Endothelial cell of umbilical vein (primary cell): ENCODE measurements at regions not wholly inside any gene's neighbourhood (a gene's known extent, or its start where the extent isn't known, plus 50 kb on each side); places are given as distances from the start of the nearest gene placed in this dataset.

Experiments
- CTCF ChIP-seq, 2 donors: IDR thresholded peaks; 1 replicate in 1 of 2; 2 replicates in 1 of 2; pipeline ENCODE4 v1.5.1; 2011; ENCODE audit warnings: low read length in 2 of 2, mild to moderate bottlenecking in 2 of 2, moderate library complexity in 2 of 2, control low read depth in 1 of 2, inconsistent platforms in 1 of 2, low read depth in 1 of 2; ENCODE audit not compliant: insufficient read depth in 1 of 2; ENCODE audit errors: extremely low read depth in 1 of 2
- EZH2 ChIP-seq: IDR thresholded peaks from 2 replicates; pipeline ENCODE4 v1.6.1; 2012; ENCODE audit warnings: borderline replicate concordance, low read depth, mild to moderate bottlenecking, moderate library complexity, low read length, inconsistent platforms; ENCODE audit not compliant: severe bottlenecking
- FOS ChIP-seq: IDR thresholded peaks from 2 replicates; pipeline ENCODE4 v1.6.1; 2011; ENCODE audit warnings: mild to moderate bottlenecking, low read length, moderate library complexity, borderline replicate concordance; ENCODE audit not compliant: insufficient read depth
- GATA2 ChIP-seq: IDR thresholded peaks from 2 replicates; pipeline ENCODE4 v1.7.0; 2011; ENCODE audit warnings: low read depth, mild to moderate bottlenecking, moderate library complexity, mixed read lengths, low read length; ENCODE audit not compliant: insufficient read length, insufficient read depth
- JUN ChIP-seq: IDR thresholded peaks from 2 replicates; pipeline ENCODE4 v1.6.1; 2011; ENCODE audit warnings: borderline replicate concordance, low read depth; ENCODE audit not compliant: insufficient read length, insufficient read depth
- MAX ChIP-seq: IDR thresholded peaks from 2 replicates; pipeline ENCODE4 v1.6.1; 2011; ENCODE audit not compliant: insufficient read depth, insufficient read length
- MYC ChIP-seq: IDR thresholded peaks from one replicate; pipeline ENCODE4 v1.6.1; 2011; ENCODE audit warnings: mild to moderate bottlenecking, low read depth, low read length
- POLR2A ChIP-seq: IDR thresholded peaks from 2 replicates; pipeline ENCODE4 v1.6.1; 2012; ENCODE audit warnings: low read depth, mild to moderate bottlenecking, control low read depth, low read length
- POLR2AphosphoS5 ChIP-seq: IDR thresholded peaks from 2 replicates; pipeline ENCODE4 v1.6.1; 2012; ENCODE audit warnings: low read depth, mild to moderate bottlenecking, control low read depth, low read length, moderate library complexity; ENCODE audit not compliant: insufficient read depth

GRCh38 chr2:58767828-58768714 lies 526.9 kb upstream of the FANCL start:
- TF ChIP-seq CTCF (IDR thresholded peaks at IDR 0.05; ENCODE audit: extremely low read depth in 1 of 2, insufficient read depth in 1 of 2, low read depth in 1 of 2, low read length in 2 of 2) (no peak), POLR2A (no peak), EZH2 (no peak), POLR2AphosphoS5 (no peak), JUN (no peak), MYC (no peak), MAX (no peak), GATA2 (no peak), FOS (no peak)
